ENCODE measurements at regions not wholly inside any gene's neighbourhood (a gene's known extent, or its start where the extent isn't known, plus 50 kb on each side); places are given as distances from the start of the nearest gene placed in this dataset.
"Not testable (repeated sequence)": the region's sequence is repeated elsewhere in the genome, so short reads cannot be mapped to it uniquely, and the experiment has no call there.

DNA sequence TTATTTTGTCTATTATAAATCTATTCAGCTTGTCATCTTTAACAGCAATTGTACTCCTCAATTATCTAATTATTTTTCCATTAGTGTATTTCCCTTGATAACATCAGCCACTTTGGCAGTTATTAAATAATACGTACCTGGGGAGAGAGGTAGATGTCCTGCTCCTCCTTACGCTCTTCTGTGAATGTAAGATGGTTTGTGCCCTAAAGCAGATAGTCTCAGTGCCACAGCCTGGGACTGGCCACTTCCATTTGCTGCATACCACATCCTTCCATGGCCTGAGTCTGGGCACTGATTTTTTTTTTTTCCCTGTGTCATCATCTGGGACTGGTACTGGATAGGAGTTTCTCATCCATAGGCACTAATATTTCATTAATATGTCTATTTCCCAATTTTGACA, 632.4 kb upstream of the LRRTM4 start:
- CTCF ChIA-PET: no interaction called here
- POLR2A ChIA-PET (ENCODE audit: unreplicated experiment): no interaction called here

DNA sequence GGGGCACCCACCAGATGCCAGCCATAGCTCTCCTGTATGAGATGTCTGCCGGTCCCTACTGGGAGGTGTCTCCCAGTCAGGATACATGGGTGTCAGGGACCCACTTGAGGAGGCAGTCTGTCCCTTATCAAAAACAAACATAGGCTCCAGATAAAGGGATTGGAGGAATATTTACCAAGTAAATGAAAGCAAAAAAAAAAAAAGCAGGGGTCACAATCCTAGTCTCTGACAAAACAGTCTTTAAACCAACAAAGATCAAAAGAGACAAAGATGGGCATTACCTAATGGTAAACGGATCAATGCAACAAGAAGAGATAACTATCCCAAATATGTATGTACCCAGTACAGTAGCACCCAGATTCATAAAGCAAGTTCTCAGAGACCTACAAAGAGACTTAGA, 640.0 kb upstream of the LRRTM4 start:
- no peak for DNase-seq
- H3K27ac ChIP-seq: no peak overlapping the region
- H4K20me1 ChIP-seq (ENCODE audit: insufficient read depth): no peaks in the 10 kb centered on the region
- no peaks in the 10 kb centered on the region for H3K36me3 ChIP-seq (ENCODE audit: low read depth)
- H3K4me2 ChIP-seq: no peak overlapping the region
- ChIA-PET POLR2A (ENCODE audit: unreplicated experiment) (no interaction called here), CTCF (no interaction called here)
- intact Hi-C loops (cut with micrococcal nuclease; ENCODE audit: unreplicated experiment): no loop called here
- no peaks in the 10 kb centered on the region for H3K79me2 ChIP-seq (ENCODE audit: low read depth)
- TF ChIP-seq CTCF (conservative IDR thresholded peaks at IDR 0.05) (no peak), EZH2 (IDR thresholded peaks at IDR 0.05; ENCODE audit: low read depth) (no peak)
- no peaks in the 10 kb centered on the region for H3F3A ChIP-seq (ENCODE audit: insufficient read depth, low read depth)
- H2AFZ ChIP-seq: no peak overlapping the region
- BruUV-seq (replicated peaks): no TSS peak
- H3K4me3 ChIP-seq: no peak overlapping the region
- H3K27me3 ChIP-seq (ENCODE audit: insufficient read depth, low read depth): no peaks in the 10 kb centered on the region
- no peaks in the 10 kb centered on the region for H3K9me3 ChIP-seq (ENCODE audit: insufficient read depth, low read depth)
- no peaks in the 10 kb centered on the region for H3K9me2 ChIP-seq (ENCODE audit: insufficient read depth)
- H3K4me1 ChIP-seq (replicated peaks; ENCODE audit: insufficient read depth): no peaks in the 10 kb centered on the region

More for the DNA sequence above, 632.4 kb upstream of the LRRTM4 start:
- no peaks in the 10 kb centered on the region for H3K9me2 ChIP-seq (ENCODE audit: insufficient read depth)
- no peaks in the 10 kb centered on the region for H3K79me2 ChIP-seq (ENCODE audit: low read depth)
- H3K9me3 ChIP-seq (ENCODE audit: insufficient read depth, low read depth): no peaks in the 10 kb centered on the region
- TF ChIP-seq CTCF (conservative IDR thresholded peaks at IDR 0.05) (no peak), EZH2 (IDR thresholded peaks at IDR 0.05; ENCODE audit: low read depth) (no peak)
- no peaks in the 10 kb centered on the region for H3K4me1 ChIP-seq (replicated peaks; ENCODE audit: insufficient read depth)
- no peak overlapping the region for H3K4me3 ChIP-seq
- no peak overlapping the region for H2AFZ ChIP-seq
- no peak overlapping the region for H3K4me2 ChIP-seq
- H3F3A ChIP-seq (ENCODE audit: insufficient read depth, low read depth): no peaks in the 10 kb centered on the region
- H3K27ac ChIP-seq: no peak overlapping the region
- no peaks in the 10 kb centered on the region for H3K27me3 ChIP-seq (ENCODE audit: insufficient read depth, low read depth)
- no peak for DNase-seq
- no peaks in the 10 kb centered on the region for H4K20me1 ChIP-seq (ENCODE audit: insufficient read depth)
- no TSS peak for BruUV-seq (replicated peaks)
- intact Hi-C loops (cut with micrococcal nuclease; ENCODE audit: unreplicated experiment): no loop called here
- H3K36me3 ChIP-seq (ENCODE audit: low read depth): no peaks in the 10 kb centered on the region

- POLR2A ChIA-PET (ENCODE audit: unreplicated experiment); H3K79me2 ChIP-seq (ENCODE audit: low read depth); H2AFZ ChIP-seq; BruUV-seq (replicated peaks); H3K9me2 ChIP-seq (ENCODE audit: insufficient read depth); H4K20me1 ChIP-seq (ENCODE audit: insufficient read depth); DNase-seq; H3K4me2 ChIP-seq; CTCF ChIA-PET; H3F3A ChIP-seq (ENCODE audit: insufficient read depth, low read depth); H3K4me1 ChIP-seq (replicated peaks; ENCODE audit: insufficient read depth); H3K4me3 ChIP-seq; H3K36me3 ChIP-seq (ENCODE audit: low read depth); H3K9me3 ChIP-seq (ENCODE audit: insufficient read depth, low read depth); intact Hi-C loops (cut with micrococcal nuclease; ENCODE audit: unreplicated experiment); H3K27me3 ChIP-seq (ENCODE audit: insufficient read depth, low read depth); H3K27ac ChIP-seq: not testable (repeated sequence)
Observed at GRCh38 chr2:78172157-78172556, 650.0 kb upstream of the LRRTM4 start.

DNA sequence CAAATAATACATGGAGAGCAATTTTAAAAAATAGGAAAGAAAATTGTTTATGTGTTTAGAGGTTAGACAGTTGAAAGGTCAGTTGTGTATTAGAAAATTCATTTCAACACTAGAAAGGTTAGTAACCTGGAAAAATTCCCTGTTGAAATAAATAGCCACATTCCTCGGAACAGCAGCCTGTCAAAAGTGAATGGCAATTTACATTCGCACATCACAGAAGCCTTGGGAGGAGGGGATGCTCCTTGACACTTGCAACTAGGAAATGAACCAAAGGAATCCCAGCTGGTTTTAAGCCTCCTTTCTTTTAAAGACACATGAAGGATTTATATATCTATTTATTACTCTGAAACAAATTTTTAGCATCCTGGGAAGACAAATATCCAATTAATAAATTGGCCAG, 653.5 kb upstream of the LRRTM4 start:
- H2AFZ ChIP-seq: no peak overlapping the region
- H4K20me1 ChIP-seq (ENCODE audit: insufficient read depth): no peaks in the 10 kb centered on the region
- no peaks in the 10 kb centered on the region for H3K4me1 ChIP-seq (replicated peaks; ENCODE audit: insufficient read depth)
- no peaks in the 10 kb centered on the region for H3K36me3 ChIP-seq (ENCODE audit: low read depth)
- H3K9me2 ChIP-seq (ENCODE audit: insufficient read depth): no peaks in the 10 kb centered on the region
- intact Hi-C loops (cut with micrococcal nuclease; ENCODE audit: unreplicated experiment): no loop called here
- BruUV-seq (replicated peaks): no TSS peak
- H3K4me3 ChIP-seq: no peak overlapping the region
- H3K27me3 ChIP-seq (ENCODE audit: insufficient read depth, low read depth): no peaks in the 10 kb centered on the region
- no peak for DNase-seq
- TF ChIP-seq CTCF (conservative IDR thresholded peaks at IDR 0.05) (no peak), EZH2 (IDR thresholded peaks at IDR 0.05; ENCODE audit: low read depth) (no peak)
- ChIA-PET CTCF (no interaction called here), POLR2A (ENCODE audit: unreplicated experiment) (no interaction called here)
- H3K79me2 ChIP-seq (ENCODE audit: low read depth): no peaks in the 10 kb centered on the region
- no peak overlapping the region for H3K27ac ChIP-seq
- no peaks in the 10 kb centered on the region for H3F3A ChIP-seq (ENCODE audit: insufficient read depth, low read depth)
- no peak overlapping the region for H3K4me2 ChIP-seq
- no peaks in the 10 kb centered on the region for H3K9me3 ChIP-seq (ENCODE audit: insufficient read depth, low read depth)

Measured in PC-9 (cell line).